GM12892 (cell line): ENCODE measurements at regions not wholly inside any gene's neighbourhood (a gene's known extent, or its start where the extent isn't known, plus 50 kb on each side); places are given as distances from the start of the nearest gene placed in this dataset.

Source experiments
- POLR2A ChIP-seq: IDR thresholded peaks from 2 replicates; pipeline ENCODE4 v1.6.1; 2011; ENCODE audit warnings: low read depth, low read length, control low read depth
- POLR2AphosphoS5 ChIP-seq: IDR thresholded peaks from 2 replicates; pipeline ENCODE4 v1.6.1; 2011; ENCODE audit warnings: low read depth, low read length, control low read depth

DNA sequence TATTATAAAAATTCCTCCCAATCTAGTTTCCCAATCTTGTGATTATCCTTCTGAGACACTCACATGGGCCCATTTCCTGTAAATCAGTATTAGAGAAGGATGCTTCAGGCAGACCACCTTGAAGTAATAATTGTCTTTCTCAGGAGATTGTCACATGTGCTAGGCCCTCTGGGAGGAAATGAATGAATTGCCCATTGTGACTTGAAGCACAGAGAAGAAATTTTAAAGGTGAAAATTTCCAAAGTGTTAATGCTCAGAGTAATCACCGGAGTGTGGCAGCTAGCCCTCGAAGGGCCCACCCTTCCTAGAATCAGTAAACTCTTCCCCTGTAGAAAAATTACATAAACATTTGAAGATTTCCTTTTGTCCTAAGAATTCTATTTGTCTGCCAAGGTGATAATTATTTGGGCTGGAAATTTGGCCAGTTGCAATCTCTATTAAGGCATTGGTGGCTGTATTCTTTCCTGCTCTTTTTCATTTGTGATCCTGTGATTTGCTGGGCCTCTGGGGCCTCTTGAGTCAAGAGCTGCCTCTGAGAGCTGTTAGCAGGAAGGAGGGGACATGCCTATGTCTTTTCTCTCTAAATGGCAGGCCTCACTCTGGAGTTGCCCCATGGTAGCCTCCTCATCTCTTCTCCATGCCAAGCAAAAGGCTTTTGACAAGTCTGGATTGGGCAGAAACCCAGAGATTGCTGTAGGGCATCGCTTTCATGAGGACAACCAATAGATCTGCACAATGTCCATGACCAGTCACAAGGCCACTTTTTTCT is 371.5 kb upstream of the ACTBL2 start:
- no peak for TF ChIP-seq POLR2AphosphoS5
- TF ChIP-seq POLR2A, result no peak
